ENCODE measurements at regions not wholly inside any gene's neighbourhood (a gene's known extent, or its start where the extent isn't known, plus 50 kb on each side); places are given as distances from the start of the nearest gene placed in this dataset.

GRCh38 chr1:57986432-57986831, 560.1 kb downstream of the OMA1 start:
- TF ChIP-seq SMC3 (conservative IDR thresholded peaks at IDR 0.05; ENCODE audit: insufficient read depth, low read depth, low read length), result no peak
- TF ChIP-seq, protein P1, sequence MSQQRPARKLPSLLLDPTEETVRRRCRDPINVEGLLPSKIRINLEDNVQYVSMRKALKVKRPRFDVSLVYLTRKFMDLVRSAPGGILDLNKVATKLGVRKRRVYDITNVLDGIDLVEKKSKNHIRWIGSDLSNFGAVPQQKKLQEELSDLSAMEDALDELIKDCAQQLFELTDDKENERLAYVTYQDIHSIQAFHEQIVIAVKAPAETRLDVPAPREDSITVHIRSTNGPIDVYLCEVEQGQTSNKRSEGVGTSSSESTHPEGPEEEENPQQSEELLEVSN (IDR thresholded peaks at IDR 0.05; ENCODE audit: borderline replicate concordance in 1 of 2, extremely low read depth in 1 of 2, insufficient read depth in 1 of 2, insufficient read length in 1 of 2, low read depth in 1 of 2, low read length in 1 of 2, poor library complexity in 1 of 2, severe bottlenecking in 1 of 2), result no peak
- TF ChIP-seq MAX (CRISPR knock-in tag; IDR thresholded peaks at IDR 0.05), result no peak
- TF ChIP-seq MAZ (CRISPR knock-in tag; conservative IDR thresholded peaks at IDR 0.05 in 1 of 2, IDR thresholded peaks at IDR 0.05 in 1 of 2), result no peak
- no peak for TF ChIP-seq EP400 (IDR thresholded peaks at IDR 0.05)
- no peak for TF ChIP-seq ZFX (CRISPR knock-in tag; IDR thresholded peaks at IDR 0.05)
- TF ChIP-seq ZNF583 (CRISPR knock-in tag; IDR thresholded peaks at IDR 0.05), result no peak
- TF ChIP-seq POLR2A (conservative IDR thresholded peaks at IDR 0.05), result no peak
- no peak for TF ChIP-seq SIRT6 (IDR thresholded peaks at IDR 0.05; ENCODE audit: low read depth, low read length)
- TF ChIP-seq ETV1 (tag; conservative IDR thresholded peaks at IDR 0.05; ENCODE audit: low read depth), result no peak
- TF ChIP-seq, protein P2, sequence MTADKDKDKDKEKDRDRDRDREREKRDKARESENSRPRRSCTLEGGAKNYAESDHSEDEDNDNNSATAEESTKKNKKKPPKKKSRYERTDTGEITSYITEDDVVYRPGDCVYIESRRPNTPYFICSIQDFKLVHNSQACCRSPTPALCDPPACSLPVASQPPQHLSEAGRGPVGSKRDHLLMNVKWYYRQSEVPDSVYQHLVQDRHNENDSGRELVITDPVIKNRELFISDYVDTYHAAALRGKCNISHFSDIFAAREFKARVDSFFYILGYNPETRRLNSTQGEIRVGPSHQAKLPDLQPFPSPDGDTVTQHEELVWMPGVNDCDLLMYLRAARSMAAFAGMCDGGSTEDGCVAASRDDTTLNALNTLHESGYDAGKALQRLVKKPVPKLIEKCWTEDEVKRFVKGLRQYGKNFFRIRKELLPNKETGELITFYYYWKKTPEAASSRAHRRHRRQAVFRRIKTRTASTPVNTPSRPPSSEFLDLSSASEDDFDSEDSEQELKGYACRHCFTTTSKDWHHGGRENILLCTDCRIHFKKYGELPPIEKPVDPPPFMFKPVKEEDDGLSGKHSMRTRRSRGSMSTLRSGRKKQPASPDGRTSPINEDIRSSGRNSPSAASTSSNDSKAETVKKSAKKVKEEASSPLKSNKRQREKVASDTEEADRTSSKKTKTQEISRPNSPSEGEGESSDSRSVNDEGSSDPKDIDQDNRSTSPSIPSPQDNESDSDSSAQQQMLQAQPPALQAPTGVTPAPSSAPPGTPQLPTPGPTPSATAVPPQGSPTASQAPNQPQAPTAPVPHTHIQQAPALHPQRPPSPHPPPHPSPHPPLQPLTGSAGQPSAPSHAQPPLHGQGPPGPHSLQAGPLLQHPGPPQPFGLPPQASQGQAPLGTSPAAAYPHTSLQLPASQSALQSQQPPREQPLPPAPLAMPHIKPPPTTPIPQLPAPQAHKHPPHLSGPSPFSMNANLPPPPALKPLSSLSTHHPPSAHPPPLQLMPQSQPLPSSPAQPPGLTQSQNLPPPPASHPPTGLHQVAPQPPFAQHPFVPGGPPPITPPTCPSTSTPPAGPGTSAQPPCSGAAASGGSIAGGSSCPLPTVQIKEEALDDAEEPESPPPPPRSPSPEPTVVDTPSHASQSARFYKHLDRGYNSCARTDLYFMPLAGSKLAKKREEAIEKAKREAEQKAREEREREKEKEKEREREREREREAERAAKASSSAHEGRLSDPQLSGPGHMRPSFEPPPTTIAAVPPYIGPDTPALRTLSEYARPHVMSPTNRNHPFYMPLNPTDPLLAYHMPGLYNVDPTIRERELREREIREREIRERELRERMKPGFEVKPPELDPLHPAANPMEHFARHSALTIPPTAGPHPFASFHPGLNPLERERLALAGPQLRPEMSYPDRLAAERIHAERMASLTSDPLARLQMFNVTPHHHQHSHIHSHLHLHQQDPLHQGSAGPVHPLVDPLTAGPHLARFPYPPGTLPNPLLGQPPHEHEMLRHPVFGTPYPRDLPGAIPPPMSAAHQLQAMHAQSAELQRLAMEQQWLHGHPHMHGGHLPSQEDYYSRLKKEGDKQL (CRISPR knock-in tag; IDR thresholded peaks at IDR 0.05; ENCODE audit: borderline replicate concordance), result no peak
- TF ChIP-seq, protein P3, sequence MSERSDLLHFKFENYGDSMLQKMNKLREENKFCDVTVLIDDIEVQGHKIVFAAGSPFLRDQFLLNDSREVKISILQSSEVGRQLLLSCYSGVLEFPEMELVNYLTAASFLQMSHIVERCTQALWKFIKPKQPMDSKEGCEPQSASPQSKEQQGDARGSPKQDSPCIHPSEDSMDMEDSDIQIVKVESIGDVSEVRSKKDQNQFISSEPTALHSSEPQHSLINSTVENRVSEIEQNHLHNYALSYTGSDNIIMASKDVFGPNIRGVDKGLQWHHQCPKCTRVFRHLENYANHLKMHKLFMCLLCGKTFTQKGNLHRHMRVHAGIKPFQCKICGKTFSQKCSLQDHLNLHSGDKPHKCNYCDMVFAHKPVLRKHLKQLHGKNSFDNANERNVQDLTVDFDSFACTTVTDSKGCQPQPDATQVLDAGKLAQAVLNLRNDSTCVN (CRISPR knock-in tag; IDR thresholded peaks at IDR 0.05), result no peak
- no peak for TF ChIP-seq VEZF1 (CRISPR knock-in tag; IDR thresholded peaks at IDR 0.05)

All from K562 (cell line).